NCI-H146 treated with DMSO at 0.1 percent for 48 hours (cell line): ENCODE measurements at regions not wholly inside any gene's neighbourhood (a gene's known extent, or its start where the extent isn't known, plus 50 kb on each side); places are given as distances from the start of the nearest gene placed in this dataset.

ENCODE experiments used
- DNase-seq: peaks from one replicate; lab custom pipeline; 2025; ENCODE audit not compliant: unreplicated experiment; lab: John Stamatoyannopoulos, UW

- DNase-seq, result no peak
Observed at GRCh38 chr10:110373857-110374654, 69.3 kb upstream of the SMNDC1 start.

- no peak for DNase-seq
Observed at GRCh38 chr10:110375121-110375520, 70.4 kb upstream of the SMNDC1 start.

GRCh38 chr10:110376021-110376766 lies 71.5 kb upstream of the SMNDC1 start:
- no peak for DNase-seq

DNA sequence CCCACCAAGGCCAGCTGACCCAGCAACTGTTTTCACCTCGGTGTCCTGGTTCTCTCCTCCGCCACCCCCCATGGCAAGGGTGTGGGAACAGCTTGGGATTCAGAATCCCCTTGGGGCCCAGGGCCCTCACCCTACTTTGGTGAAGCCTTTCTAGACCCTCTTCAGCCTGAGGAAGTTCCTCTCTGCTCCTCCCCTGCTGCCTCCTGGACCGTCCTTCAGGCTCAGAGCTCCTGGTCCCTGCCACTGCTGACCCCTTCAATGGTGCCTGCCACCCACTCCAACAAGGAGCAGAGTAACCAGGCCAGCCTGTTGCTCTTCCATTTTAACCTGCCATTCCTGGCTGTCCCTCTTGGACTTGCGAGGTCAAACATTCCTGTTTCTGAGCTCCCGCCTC lies 72.0 kb upstream of the SMNDC1 start:
- DNase-seq, result no peak

DNA sequence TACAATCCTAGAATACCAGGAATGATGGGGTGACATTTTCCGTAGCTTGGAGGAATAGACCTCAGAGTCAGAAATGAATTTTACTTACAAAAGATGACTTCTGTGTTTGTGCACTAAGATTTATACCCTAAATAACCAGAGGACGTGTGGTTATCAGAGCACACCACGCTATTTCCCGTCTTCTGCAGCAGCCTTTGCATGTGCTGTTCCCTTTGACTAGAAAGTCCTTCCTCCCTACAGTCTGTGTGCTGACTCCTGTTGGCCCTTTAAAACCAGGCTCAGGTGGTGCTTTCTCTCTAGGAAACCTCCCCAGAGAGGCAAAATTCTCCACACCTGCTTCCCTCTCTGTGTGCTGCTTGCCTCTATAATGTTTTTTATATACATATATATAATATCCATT lies 73.3 kb upstream of the SMNDC1 start:
- no peak for DNase-seq

GRCh38 chr10:110378533-110379108 lies 73.9 kb upstream of the SMNDC1 start:
- DNase-seq, result no peak

DNA sequence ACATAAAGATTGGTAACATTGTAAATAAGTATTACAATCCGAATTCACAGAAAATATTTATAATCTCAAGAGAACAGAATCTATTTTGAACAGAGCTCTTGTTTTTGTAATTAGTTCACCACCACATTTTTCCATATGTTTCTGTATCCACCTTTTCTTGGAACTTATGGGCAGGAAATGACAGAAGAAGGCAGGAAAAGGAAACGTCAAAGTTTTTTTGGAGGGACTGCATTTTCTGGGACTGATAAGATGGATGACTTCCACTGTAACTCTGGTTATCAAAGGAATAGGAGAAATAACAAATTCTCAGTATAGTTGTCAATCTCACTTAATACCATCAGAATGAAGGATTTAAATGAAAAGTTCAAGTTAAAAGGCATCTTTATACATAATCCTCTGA lies 75.1 kb upstream of the SMNDC1 start:
- DNase-seq, result no peak

GRCh38 chr10:110380293-110380692 lies 75.6 kb upstream of the SMNDC1 start:
- DNase-seq, result no peak

GRCh38 chr10:110382695-110383094 lies 78.0 kb upstream of the SMNDC1 start:
- no peak for DNase-seq

- no peak for DNase-seq
Observed at GRCh38 chr10:110387617-110387982, 82.9 kb upstream of the SMNDC1 start.

DNA sequence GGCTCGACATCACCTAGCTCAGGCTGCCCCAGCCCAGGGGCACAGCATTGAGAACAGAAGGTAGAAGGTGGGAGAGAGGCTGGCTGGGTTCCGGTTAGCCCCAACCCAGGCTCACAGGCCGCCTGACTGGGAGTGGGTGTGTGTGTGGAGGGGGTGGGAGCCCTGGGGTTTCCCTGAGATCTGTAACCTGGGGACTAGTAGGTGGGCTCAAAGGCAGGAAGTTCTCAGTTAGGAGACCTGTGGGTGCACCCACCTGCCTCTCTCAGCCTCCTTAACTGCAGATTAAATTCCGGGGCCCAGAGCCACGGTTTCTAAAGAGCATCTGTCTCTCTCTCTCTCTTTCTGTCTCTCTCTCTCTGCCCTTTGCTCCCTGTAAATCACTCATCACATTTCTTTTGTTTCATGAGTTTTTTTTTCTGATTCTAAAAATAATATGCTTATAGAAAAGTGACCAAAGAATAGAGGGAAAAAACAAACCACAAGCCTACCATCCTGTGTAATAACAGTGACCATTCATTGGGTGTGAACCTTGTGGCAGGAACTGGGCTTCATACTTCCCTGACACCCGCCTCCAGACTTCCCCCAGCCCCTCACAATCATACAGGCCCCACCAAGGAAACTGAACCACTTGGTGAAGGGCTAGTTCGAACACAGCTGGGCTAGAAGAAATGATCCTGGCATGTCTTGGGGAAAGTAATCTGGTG lies 83.4 kb upstream of the SMNDC1 start:
- DNase-seq, result no peak

- DNase-seq, result no peak
Observed at GRCh38 chr10:110388687-110389052, 84.0 kb upstream of the SMNDC1 start.

DNA sequence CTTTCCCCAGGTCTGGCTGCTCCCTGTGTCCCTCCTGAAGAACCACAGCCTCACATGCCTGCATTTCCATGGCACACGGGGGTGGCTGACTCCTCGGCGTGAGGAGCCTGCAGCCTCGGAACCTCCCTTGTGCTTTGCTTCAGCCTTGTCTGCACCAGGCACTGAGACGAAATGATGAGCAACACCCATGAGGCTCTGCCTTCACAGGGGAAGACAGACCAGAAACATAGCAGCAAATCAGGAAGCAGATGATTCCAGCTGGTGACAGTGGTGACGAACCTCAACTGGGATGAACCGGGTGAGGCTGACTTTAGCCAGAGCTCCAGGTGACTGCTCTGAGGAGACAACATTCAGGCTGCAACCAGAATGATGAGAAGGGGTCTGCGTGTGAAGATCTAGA lies 84.5 kb upstream of the SMNDC1 start:
- DNase-seq, result no peak

DNA sequence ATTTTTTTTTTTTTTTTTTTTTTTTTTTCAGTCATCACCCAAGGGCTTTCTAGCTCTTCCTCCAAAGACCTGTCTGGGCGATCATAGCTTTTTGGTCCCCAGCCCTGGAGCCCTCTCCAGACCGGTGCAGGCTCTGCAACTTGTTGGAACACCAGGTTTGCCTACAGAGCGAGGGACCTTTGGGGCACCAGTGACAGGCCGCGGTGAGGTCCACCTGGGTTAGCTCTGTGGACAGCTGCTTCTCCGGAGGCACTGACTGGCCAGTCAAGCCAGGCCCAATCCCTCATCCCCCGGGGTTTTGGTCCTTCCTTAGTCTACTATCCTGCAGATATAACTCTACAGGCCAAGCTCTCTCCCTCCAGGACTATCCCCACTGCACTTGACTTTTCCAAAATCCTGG lies 86.8 kb upstream of the SMNDC1 start:
- no peak for DNase-seq

DNA sequence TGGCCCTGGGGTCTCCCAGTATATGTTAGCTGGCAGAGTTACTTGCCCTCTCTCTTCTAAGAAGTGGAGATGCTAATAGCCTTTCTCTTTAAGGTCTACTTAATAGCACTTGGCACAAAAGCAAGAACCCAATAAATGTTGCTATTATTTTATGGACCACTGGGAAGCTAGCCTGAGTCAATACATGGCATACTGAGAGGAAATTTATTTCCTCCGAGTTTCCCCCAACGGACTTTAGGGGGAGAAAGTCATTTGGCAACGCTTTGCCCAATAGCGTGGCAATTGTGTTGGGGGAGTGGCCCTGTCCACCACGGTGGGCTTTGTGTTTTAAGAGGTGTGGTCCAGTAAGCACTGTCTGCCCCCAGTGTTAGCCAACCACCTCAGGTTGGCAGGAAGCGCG lies 87.4 kb upstream of the SMNDC1 start:
- no peak for DNase-seq

DNA sequence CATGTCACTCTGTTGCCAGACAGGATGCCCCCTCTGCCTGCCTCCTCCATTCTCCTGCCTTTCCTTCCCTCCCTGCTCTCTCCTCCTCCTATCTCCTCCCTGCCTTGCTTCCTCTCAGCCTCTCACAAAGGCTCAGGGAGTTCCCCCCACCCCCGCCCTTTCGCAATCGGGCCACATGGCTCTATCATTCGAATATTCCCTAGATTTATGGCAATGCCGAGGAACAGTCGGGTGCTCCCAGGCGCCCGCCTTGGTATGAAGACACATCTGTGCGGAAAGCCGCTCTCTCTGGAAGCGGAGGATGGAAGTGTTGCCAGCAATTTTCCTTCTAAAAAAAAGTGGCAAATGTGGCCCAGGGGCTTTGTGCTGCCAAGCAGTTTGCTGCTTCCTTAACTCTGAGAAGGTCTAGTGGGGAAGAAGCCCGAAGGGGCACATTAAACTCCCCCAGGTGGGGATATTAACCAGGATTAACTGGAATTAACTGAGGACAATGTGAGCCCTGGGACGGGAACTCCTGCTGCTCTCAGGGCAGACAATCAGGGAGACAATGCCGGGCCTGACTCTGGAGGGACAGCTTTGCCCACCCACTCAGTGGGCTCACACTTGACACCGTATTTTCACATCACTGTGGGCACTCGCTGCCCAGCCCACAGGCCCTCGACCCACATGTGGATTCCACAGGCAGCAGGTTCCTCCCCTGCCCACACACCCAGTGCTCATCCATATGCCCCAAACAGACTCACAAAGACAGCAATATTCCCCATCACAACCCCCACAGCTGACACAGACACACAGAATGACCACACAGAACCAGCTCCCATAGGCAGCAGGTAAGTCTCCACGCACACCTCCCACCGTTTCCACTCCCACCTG lies 88.4 kb upstream of the SMNDC1 start:
- no peak for DNase-seq

- DNase-seq, result no peak
Observed at GRCh38 chr10:110393866-110394265, 89.1 kb upstream of the SMNDC1 start.

GRCh38 chr10:110394296-110394695 lies 89.6 kb upstream of the SMNDC1 start:
- no peak for DNase-seq

DNA sequence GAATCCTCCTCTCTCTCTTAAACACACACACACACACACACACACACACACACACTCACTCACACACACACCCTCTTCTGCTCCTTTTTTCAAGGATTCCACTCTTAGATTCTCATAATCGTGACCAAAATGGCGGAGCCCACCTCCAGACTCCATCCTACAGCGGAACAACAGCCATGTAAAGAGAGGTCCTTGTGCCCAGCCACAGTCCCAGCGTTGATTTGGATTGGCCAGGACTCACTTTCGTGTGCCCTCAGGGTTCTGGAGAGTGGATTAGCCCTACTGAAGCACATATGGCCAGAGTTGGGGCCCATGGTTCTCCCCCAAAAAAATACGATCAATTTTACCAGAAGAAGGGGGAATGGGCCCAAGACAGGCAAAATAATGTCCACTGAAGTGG lies 90.2 kb upstream of the SMNDC1 start:
- DNase-seq, result no peak

DNA sequence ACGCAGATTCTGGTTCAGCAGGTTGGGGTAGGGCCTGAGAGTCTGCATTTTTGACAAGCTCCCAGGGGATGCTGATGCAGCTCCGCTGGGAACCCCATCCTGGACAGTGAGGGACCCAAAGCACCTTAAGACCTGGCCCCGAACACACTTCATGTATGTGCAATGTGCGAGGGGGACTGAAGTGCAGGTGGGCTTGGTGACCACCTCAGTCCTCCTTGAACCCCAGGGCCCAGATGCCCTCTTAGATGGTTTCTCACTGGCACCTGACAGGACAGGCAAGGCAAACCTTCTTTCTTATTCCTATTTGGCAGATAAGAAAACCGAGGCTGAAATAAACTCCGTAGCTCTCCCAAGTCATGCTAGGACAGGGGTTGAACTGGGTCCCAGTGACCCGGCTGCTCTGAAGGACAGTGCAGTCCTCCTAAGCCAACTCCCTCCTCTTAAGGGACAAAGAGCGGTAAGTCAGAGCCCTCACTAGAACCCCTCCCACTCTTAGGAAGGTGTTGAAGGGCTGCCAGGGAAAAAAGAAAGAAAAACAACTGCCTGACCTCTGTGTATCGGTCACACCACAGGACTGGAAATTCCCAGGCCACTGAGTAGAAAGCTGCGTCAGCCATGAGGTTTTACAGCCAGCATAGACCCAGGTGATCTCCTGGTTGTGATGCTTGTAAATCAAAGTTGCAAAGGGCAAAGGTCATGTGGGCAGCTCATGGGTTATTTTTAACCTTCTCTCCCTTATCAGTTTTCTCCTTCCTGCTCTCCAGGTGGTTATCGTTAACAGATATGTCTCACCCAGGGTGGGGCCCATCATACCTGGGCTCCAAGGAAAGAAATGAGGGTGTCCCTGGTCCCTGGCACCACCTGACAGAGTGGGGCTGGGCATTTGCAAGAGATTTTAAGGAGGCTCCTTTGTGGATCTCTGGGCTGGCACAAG lies 90.9 kb upstream of the SMNDC1 start:
- no peak for DNase-seq
